GM12878 (cell line): ENCODE measurements at regions not wholly inside any gene's neighbourhood (a gene's known extent, or its start where the extent isn't known, plus 50 kb on each side); places are given as distances from the start of the nearest gene placed in this dataset.

Source experiments
- ATAC-seq: fragments of 200-7000 bp; cut with Tn5 transposase; 3 replicates; pipeline ENCODE4 v1.9.1; 2020; ENCODE audit warnings: mild to moderate bottlenecking, moderate library complexity
- BruUV-seq: library from RNA; stranded (reverse); fragments of 400-500 nt; replicated peaks from 2 replicates; lab custom pipeline; 2021; lab: Mats Ljungman, UMichigan
- CTCF ChIA-PET: fragments of 300-600 bp; sonication (Branson Sonifier 250); formaldehyde crosslinking; extraction: SDS; loops from one replicate; lab custom pipeline; 2021; ENCODE audit warnings: inconsistent platforms; lab: Yijun Ruan, JAX
- POLR2A ChIA-PET: fragments of 350-600 bp; formaldehyde crosslinking; extraction: SDS; loops from one replicate; lab custom pipeline; 2021; ENCODE audit warnings: inconsistent platforms; lab: Charles Lee
- RAD21 ChIA-PET: fragments of 300-600 bp; sonication (Branson Sonifier 250); formaldehyde crosslinking; loops from one replicate; lab custom pipeline; 2023; ENCODE audit warnings: antibody characterized with exemption; ENCODE audit not compliant: unreplicated experiment; lab: Charles Lee
- SMC1A ChIA-PET: fragments of 300-600 bp; sonication (Branson Sonifier 250); formaldehyde crosslinking; loops from one replicate; lab custom pipeline; 2023; ENCODE audit not compliant: unreplicated experiment, uncharacterized antibody; lab: Charles Lee
- DNase-seq: peaks from one replicate; pipeline ENCODE4 v3.0.0-alpha.2; 2011; ENCODE audit warnings: low read depth, low spot score
- FAIRE-seq: peaks from 3 replicates; lab custom pipeline; 2011; peaks lifted over from hg19 to GRCh38; lab: Jason Lieb, UNC
- H2AFZ ChIP-seq: 2 replicates; pipeline ENCODE4 v1.6.0; 2011; ENCODE audit warnings: low read depth, low read length, control low read depth; ENCODE audit not compliant: control insufficient read depth
- H3K27ac ChIP-seq: 2 replicates; pipeline ENCODE4 v1.5.1; 2011; ENCODE audit warnings: control low read depth; ENCODE audit not compliant: control insufficient read depth, insufficient read depth
- H3K27me3 ChIP-seq, 2 experiments: replicated peaks in 1 of 2; 2 replicates each; pipeline versions ENCODE4 v1.6.0 to v1.6.1; 2011; ENCODE audit warnings: low read length in 1 of 2; ENCODE audit not compliant: control insufficient read depth in 2 of 2, insufficient read depth in 2 of 2
- H3K36me3 ChIP-seq, 2 experiments: 2 replicates each; pipeline ENCODE4 v1.5.1; 2011; ENCODE audit warnings: low read length in 1 of 2; ENCODE audit not compliant: control insufficient read depth in 2 of 2, insufficient read depth in 2 of 2
- H3K4me1 ChIP-seq: 2 replicates; pipeline ENCODE4 v1.6.1; 2011; ENCODE audit warnings: mild to moderate bottlenecking, low read length, moderate library complexity, mixed read lengths; ENCODE audit not compliant: control insufficient read depth, insufficient read depth
- H3K4me2 ChIP-seq: 2 replicates; pipeline ENCODE4 v1.6.0; 2011; ENCODE audit warnings: control low read depth; ENCODE audit not compliant: control insufficient read depth, insufficient read depth
- H3K4me3 ChIP-seq: fragments of 200-600 bp; sonication (generic); 2 replicates; pipeline ENCODE4 v1.5.1; 2016
- H3K79me2 ChIP-seq: 2 replicates; pipeline ENCODE4 v1.6.0; 2011; ENCODE audit warnings: low read length; ENCODE audit not compliant: control insufficient read depth, insufficient read depth
- H3K9ac ChIP-seq: 2 replicates; pipeline ENCODE4 v1.8.0; 2011; ENCODE audit warnings: low read length, control low read depth, mixed read lengths; ENCODE audit not compliant: control insufficient read depth, insufficient read depth
- H3K9me3 ChIP-seq: replicated peaks from 3 replicates; pipeline ENCODE4 v1.5.1; 2011; ENCODE audit warnings: mild to moderate bottlenecking, low read length; ENCODE audit not compliant: control insufficient read depth, insufficient read depth
- H4K20me1 ChIP-seq: 2 replicates; pipeline ENCODE4 v1.6.0; 2011; ENCODE audit not compliant: control insufficient read depth, insufficient read depth
- CBX5 ChIP-seq: sonication (generic); IDR thresholded peaks from 2 replicates; pipeline ENCODE4 v1.6.1; 2016; ENCODE audit warnings: low read depth, moderate library complexity, mild to moderate bottlenecking, inconsistent platforms
- CUX1 ChIP-seq: IDR thresholded peaks from 2 replicates; pipeline ENCODE4 v1.6.1; 2012; ENCODE audit warnings: improper control_type of control experiment, low read depth, low read length; ENCODE audit not compliant: insufficient replicate concordance
- EGR1 ChIP-seq, 2 experiments: IDR thresholded peaks; 1 replicate in 1 of 2; 2 replicates in 1 of 2; pipeline ENCODE4 v1.6.1; 2011 to 2012; ENCODE audit warnings: low read depth in 2 of 2, low read length in 2 of 2, borderline replicate concordance in 1 of 2, mild to moderate bottlenecking in 1 of 2, moderate library complexity in 1 of 2
- IKZF1 ChIP-seq: fragments of 450-650 bp; conservative IDR thresholded peaks from 2 replicates; pipeline ENCODE4 v1.6.1; 2017; ENCODE audit warnings: antibody characterized with exemption, mild to moderate bottlenecking
- IRF3 ChIP-seq: fragments of 450-650 bp; IDR thresholded peaks from 2 replicates; pipeline ENCODE4 v1.6.1; 2014; ENCODE audit warnings: mild to moderate bottlenecking
- MTA3 ChIP-seq: IDR thresholded peaks from 2 replicates; pipeline ENCODE4 v1.6.1; 2012; ENCODE audit warnings: low read length, inconsistent platforms, borderline replicate concordance
- RAD21 ChIP-seq: IDR thresholded peaks from 2 replicates; pipeline ENCODE4 v1.6.1; 2011; ENCODE audit warnings: mild to moderate bottlenecking, low read depth, low read length, moderate library complexity; ENCODE audit not compliant: insufficient read depth
- SMARCA5 ChIP-seq: fragments of 450-650 bp; IDR thresholded peaks from 2 replicates; pipeline ENCODE4 v1.6.1; 2017; ENCODE audit warnings: mild to moderate bottlenecking
- SPI1 ChIP-seq: IDR thresholded peaks from 2 replicates; pipeline ENCODE4 v1.6.1; 2011; ENCODE audit warnings: low read depth, mild to moderate bottlenecking, low read length, moderate library complexity, borderline replicate concordance; ENCODE audit not compliant: insufficient read depth
- TCF12 ChIP-seq: IDR thresholded peaks from 2 replicates; pipeline ENCODE4 v1.6.1; 2011; ENCODE audit warnings: low read depth, mild to moderate bottlenecking, low read length
- ZNF274 ChIP-seq: IDR thresholded peaks from one replicate; pipeline ENCODE4 v1.8.0; 2011; ENCODE audit not compliant: insufficient read length, insufficient read depth
- WGBS: methylation state at CpG from one replicate; pipeline ENCODE4 v1.1.6; 2016; ENCODE audit warnings: low lambda C conversion rate; ENCODE audit not compliant: insufficient replicate concordance, insufficient coverage; ENCODE audit errors: missing lambda C conversion rate; 5-methylcytosine and 5-hydroxymethylcytosine counted together
- in situ Hi-C: fragments of 300-500 bp; cut with MboI; formaldehyde crosslinking; loops from 9 replicates; pipeline ENCODE4 v1.14.3; 2018; ENCODE audit warnings: mixed read lengths
- intact Hi-C: fragments of 100-400 bp; cut with micrococcal nuclease; formaldehyde crosslinking; loops from one replicate; pipeline ENCODE4 v1.14.2; 2022; ENCODE audit not compliant: unreplicated experiment
- TF ChIP-seq, protein P1 (sequence below): IDR thresholded peaks from 2 replicates; pipeline ENCODE4 v1.6.1; 2011; ENCODE audit warnings: borderline replicate concordance, low read depth, mild to moderate bottlenecking, moderate library complexity, mixed read lengths, low read length; ENCODE audit not compliant: insufficient read depth; ENCODE audit errors: extremely low read length
- TF ChIP-seq, protein P2 (sequence below): IDR thresholded peaks from 2 replicates; pipeline ENCODE4 v1.6.1; 2011; ENCODE audit warnings: low read depth, low read length, improper control_type of control experiment, borderline replicate concordance

DNA sequence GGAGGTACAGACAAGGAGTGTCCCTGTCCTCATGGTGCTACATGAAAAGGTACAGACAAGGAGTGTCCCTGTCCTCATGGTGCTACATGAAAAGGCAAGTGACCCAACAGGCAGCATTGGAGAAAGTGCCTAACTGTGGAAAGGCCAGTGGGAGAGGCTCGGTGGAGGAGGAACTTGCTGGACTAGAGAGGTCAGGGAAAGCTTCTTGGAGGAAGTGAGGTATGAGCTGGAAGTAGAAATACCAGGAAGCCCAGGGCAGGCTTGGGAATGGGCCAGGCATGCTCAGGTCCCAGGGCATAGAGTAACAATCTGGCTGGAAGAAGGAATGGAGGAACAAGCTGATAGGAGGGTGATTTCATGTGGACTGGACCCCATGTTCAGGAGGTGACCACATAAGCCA lies 59.8 kb upstream of the FNDC1 start:
- intact Hi-C loops = loop anchor here (10.0 kb wide), 1 partner anchor 295 kb away; the partner anchor contains the start of gene EZR
- Histone ChIP-seq H3K27ac (no peak overlapping the region), H3K9me3 (no peaks in the 10 kb centered on the region), H2AFZ (no peak overlapping the region), H3K4me1 (peaks cover 36% of the 10 kb centered on the region), H3K4me2 (no peak overlapping the region), H3K36me3 (no peaks in the 10 kb centered on the region), H3K79me2 (no peaks in the 10 kb centered on the region), H3K4me3 (no peak overlapping the region)
- ChIA-PET RAD21 (interaction anchor here (1.0 to 10.5 kb wide), 10 partner anchors 10 to 110 kb away, joined by 3 to 298 read pairs (median 10); partner anchors contain the start of genes RSPH3 and TAGAP), POLR2A (interaction anchor here (0.8 to 8.3 kb wide), 7 partner anchors 9 to 109 kb away, joined by 3 to 79 read pairs (median 4); partner anchors contain the start of genes RSPH3 and TAGAP)
- BruUV-seq = no TSS peak
- WGBS = 27% methylated on average over 1 of the region's 1 CpG
- TF ChIP-seq CBX5 (no peak), ZNF274 (no peak), IKZF1 (no peak), SMARCA5 (no peak), MTA3 (no peak), EGR1 (IDR thresholded peaks at IDR 0.05; ENCODE audit: borderline replicate concordance in 1 of 2, low read depth in 2 of 2, low read length in 2 of 2) (no peak), TCF12 (no peak), IRF3 (no peak), SPI1 (no peak), CUX1 (no peak), RAD21 (no peak)
- TF ChIP-seq, protein P1, sequence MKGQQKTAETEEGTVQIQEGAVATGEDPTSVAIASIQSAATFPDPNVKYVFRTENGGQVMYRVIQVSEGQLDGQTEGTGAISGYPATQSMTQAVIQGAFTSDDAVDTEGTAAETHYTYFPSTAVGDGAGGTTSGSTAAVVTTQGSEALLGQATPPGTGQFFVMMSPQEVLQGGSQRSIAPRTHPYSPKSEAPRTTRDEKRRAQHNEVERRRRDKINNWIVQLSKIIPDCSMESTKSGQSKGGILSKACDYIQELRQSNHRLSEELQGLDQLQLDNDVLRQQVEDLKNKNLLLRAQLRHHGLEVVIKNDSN = no peak
- TF ChIP-seq, protein P2, sequence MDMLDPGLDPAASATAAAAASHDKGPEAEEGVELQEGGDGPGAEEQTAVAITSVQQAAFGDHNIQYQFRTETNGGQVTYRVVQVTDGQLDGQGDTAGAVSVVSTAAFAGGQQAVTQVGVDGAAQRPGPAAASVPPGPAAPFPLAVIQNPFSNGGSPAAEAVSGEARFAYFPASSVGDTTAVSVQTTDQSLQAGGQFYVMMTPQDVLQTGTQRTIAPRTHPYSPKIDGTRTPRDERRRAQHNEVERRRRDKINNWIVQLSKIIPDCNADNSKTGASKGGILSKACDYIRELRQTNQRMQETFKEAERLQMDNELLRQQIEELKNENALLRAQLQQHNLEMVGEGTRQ = no peak
- TF ChIP-seq, all 136 proteins: peak for 0
- H3K27me3 ChIP-seq = peaks cover 0 to 3% of the 10 kb centered on the region in 2 experiments; a peak in 1 of 4 replicates
- ChIA-PET SMC1A (interaction anchor here (1.0 to 20.8 kb wide), 10 partner anchors 9 to 133 kb away, joined by 3 to 517 read pairs (median 5); partner anchors contain the start of genes RSPH3 and TAGAP), CTCF (interaction anchor here (0.8 to 20.8 kb wide), 23 partner anchors 10 to 465 kb away, joined by 3 to 631 read pairs (median 5); partner anchors contain the start of genes DYNLT1, RSPH3 and TAGAP)
- ATAC-seq (no peak), DNase-seq (no peak), FAIRE-seq (no peak)
- no peak overlapping the region for H3K9ac ChIP-seq
- H4K20me1 ChIP-seq = no peaks in the 10 kb centered on the region
- in situ Hi-C loops = loop anchor here (5.0 kb wide), 2 partner anchors 67 to 102 kb away; partner anchors contain the start of gene TAGAP
